ENCODE measurements at regions not wholly inside any gene's neighbourhood (a gene's known extent, or its start where the extent isn't known, plus 50 kb on each side); places are given as distances from the start of the nearest gene placed in this dataset.

GRCh38 chrX:84924624-84925023 lies 79.1 kb upstream of the APOOL start:
- H3K4me1 ChIP-seq (ENCODE audit: insufficient read depth, insufficient read length), result no peaks in the 10 kb centered on the region
- no peaks in the 10 kb centered on the region for H3K27me3 ChIP-seq (ENCODE audit: insufficient read depth, insufficient read length)
- DNase-seq (ENCODE audit: low read depth, low spot score), result no peak
- no peak overlapping the region for H3K4me3 ChIP-seq (ENCODE audit: insufficient read length, low read depth)
- TF ChIP-seq SUZ12 (IDR thresholded peaks at IDR 0.05; ENCODE audit: extremely low read depth, insufficient read depth, insufficient read length), result no peak
- no peak for TF ChIP-seq ZNF274 (IDR thresholded peaks at IDR 0.05; ENCODE audit: low read depth, low read length)
- H3K9ac ChIP-seq (ENCODE audit: insufficient read length, low read depth), result no peak overlapping the region
- H3K36me3 ChIP-seq (ENCODE audit: insufficient read depth, insufficient read length, low read length), result no peaks in the 10 kb centered on the region
- H3K9me3 ChIP-seq (ENCODE audit: insufficient read depth, low read length), result no peaks in the 10 kb centered on the region

- no peak for DNase-seq (ENCODE audit: low read depth, low spot score)
- Histone ChIP-seq H3K9ac (ENCODE audit: insufficient read length, low read depth) (no peak overlapping the region), H3K4me1 (ENCODE audit: insufficient read depth, insufficient read length) (no peaks in the 10 kb centered on the region), H3K4me3 (ENCODE audit: insufficient read length, low read depth) (no peak overlapping the region), H3K27me3 (ENCODE audit: insufficient read depth, insufficient read length) (no peaks in the 10 kb centered on the region), H3K9me3 (ENCODE audit: insufficient read depth, low read length) (no peaks in the 10 kb centered on the region), H3K36me3 (ENCODE audit: insufficient read depth, insufficient read length, low read length) (no peaks in the 10 kb centered on the region)
- no peak for TF ChIP-seq SUZ12 (IDR thresholded peaks at IDR 0.05; ENCODE audit: extremely low read depth, insufficient read depth, insufficient read length)
- TF ChIP-seq YY1 (IDR thresholded peaks at IDR 0.05; ENCODE audit: insufficient read depth, insufficient read length), result no peak
- TF ChIP-seq ZNF274 (IDR thresholded peaks at IDR 0.05; ENCODE audit: low read depth, low read length), result no peak
Measured at GRCh38 chrX:84932814-84933213, 70.9 kb upstream of the APOOL start.

- no peak overlapping the region for H3K9ac ChIP-seq (ENCODE audit: insufficient read length, low read depth)
- H3K36me3 ChIP-seq (ENCODE audit: insufficient read depth, insufficient read length, low read length), result no peaks in the 10 kb centered on the region
- TF ChIP-seq SUZ12 (IDR thresholded peaks at IDR 0.05; ENCODE audit: extremely low read depth, insufficient read depth, insufficient read length) (no peak), YY1 (IDR thresholded peaks at IDR 0.05; ENCODE audit: insufficient read depth, insufficient read length) (no peak)
- H3K9me3 ChIP-seq (ENCODE audit: insufficient read depth, low read length), result no peaks in the 10 kb centered on the region
- H3K4me3 ChIP-seq (ENCODE audit: insufficient read length, low read depth), result no peak overlapping the region
- no peaks in the 10 kb centered on the region for H3K4me1 ChIP-seq (ENCODE audit: insufficient read depth, insufficient read length)
- no peaks in the 10 kb centered on the region for H3K27me3 ChIP-seq (ENCODE audit: insufficient read depth, insufficient read length)
- no peak for DNase-seq (ENCODE audit: low read depth, low spot score)
Measured at GRCh38 chrX:84933956-84934556, 69.6 kb upstream of the APOOL start.

Measured in NT2/D1 (cell line).